Muscle layer of duodenum (tissue), 2 donors: ENCODE measurements at regions not wholly inside any gene's neighbourhood (a gene's known extent, or its start where the extent isn't known, plus 50 kb on each side); places are given as distances from the start of the nearest gene placed in this dataset.

Source experiments
- H3K27ac ChIP-seq: one replicate; pipeline ENCODE4 v1.7.0; 2013; ENCODE audit warnings: mild to moderate bottlenecking, low read length
- H3K27me3 ChIP-seq: one replicate; pipeline ENCODE4 v1.7.0; 2013; ENCODE audit warnings: low read depth, mild to moderate bottlenecking, control low read depth, low read length
- H3K36me3 ChIP-seq, 2 donors: one replicate each; pipeline ENCODE4 v1.7.0; 2013; ENCODE audit warnings: low read length in 2 of 2, control low read depth in 1 of 2, mild to moderate bottlenecking in 1 of 2; ENCODE audit not compliant: insufficient read depth in 2 of 2, control insufficient read depth in 1 of 2
- H3K4me1 ChIP-seq, 2 donors: one replicate each; pipeline ENCODE4 v1.7.0; 2013; ENCODE audit warnings: low read length in 2 of 2, mild to moderate bottlenecking in 2 of 2, control low read depth in 1 of 2, moderate library complexity in 1 of 2; ENCODE audit not compliant: insufficient read depth in 2 of 2, control insufficient read depth in 1 of 2
- H3K4me3 ChIP-seq, 2 donors: one replicate each; pipeline ENCODE4 v1.7.0; 2013; ENCODE audit warnings: low read length in 2 of 2, low read depth in 1 of 2, mild to moderate bottlenecking in 1 of 2
- H3K9me3 ChIP-seq, 2 donors: one replicate each; pipeline ENCODE4 v1.7.0; 2013; ENCODE audit warnings: low read length in 2 of 2, control low read depth in 1 of 2, mild to moderate bottlenecking in 1 of 2; ENCODE audit not compliant: control insufficient read depth in 1 of 2
- donor health status: healthy.

DNA sequence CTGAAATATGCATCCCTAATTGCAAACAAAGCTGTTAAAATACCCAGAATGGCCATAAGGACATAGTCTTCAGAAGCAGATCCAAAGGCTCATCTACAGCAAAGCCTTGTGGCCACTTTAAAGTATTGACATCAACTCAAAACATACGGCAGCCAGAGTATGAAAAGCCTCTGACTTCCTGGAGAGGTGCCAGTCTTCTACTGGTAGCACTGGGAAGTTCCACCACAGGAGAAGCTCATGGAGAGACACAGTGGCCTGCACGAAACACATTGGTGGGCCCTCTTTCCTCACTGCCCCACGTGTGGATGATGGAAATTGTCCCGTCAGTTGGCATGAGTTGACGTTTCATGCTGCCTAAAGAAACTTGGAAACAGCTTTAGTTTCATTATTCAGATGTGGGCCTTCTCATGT is 202.6 kb upstream of the HEY2 start:
- H3K27ac ChIP-seq = no peak overlapping the region
- no peaks in the 10 kb centered on the region for H3K27me3 ChIP-seq
- peaks cover 0 to 4% of the 10 kb centered on the region in 2 donors for H3K4me1 ChIP-seq
- no peaks in the 10 kb centered on the region for H3K36me3 ChIP-seq
- no peak overlapping the region for H3K4me3 ChIP-seq
- no peaks in the 10 kb centered on the region for H3K9me3 ChIP-seq

DNA sequence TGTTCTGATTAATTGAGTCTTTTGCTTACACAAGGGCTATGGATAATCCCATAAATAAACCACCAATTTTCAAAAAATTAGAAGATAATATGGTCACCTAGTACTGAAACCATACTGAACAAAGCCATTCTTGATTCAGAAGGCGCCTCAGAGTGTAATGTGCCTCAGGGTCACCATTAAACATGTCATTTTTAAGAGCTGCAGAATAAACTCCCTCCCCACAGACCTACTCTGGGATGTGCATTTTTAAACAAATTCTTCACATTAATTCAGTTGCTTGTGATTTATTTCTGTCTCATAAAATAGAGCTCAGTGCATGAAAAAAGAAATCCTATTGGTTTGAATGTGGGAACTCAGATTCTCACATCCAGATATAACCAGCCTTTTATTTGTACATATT is 202.1 kb upstream of the HEY2 start:
- Histone ChIP-seq H3K27me3 (no peaks in the 10 kb centered on the region), H3K36me3 (no peaks in the 10 kb centered on the region), H3K27ac (no peak overlapping the region), H3K9me3 (no peaks in the 10 kb centered on the region), H3K4me1 (peaks cover 0 to 4% of the 10 kb centered on the region in 2 donors), H3K4me3 (no peak overlapping the region)

DNA sequence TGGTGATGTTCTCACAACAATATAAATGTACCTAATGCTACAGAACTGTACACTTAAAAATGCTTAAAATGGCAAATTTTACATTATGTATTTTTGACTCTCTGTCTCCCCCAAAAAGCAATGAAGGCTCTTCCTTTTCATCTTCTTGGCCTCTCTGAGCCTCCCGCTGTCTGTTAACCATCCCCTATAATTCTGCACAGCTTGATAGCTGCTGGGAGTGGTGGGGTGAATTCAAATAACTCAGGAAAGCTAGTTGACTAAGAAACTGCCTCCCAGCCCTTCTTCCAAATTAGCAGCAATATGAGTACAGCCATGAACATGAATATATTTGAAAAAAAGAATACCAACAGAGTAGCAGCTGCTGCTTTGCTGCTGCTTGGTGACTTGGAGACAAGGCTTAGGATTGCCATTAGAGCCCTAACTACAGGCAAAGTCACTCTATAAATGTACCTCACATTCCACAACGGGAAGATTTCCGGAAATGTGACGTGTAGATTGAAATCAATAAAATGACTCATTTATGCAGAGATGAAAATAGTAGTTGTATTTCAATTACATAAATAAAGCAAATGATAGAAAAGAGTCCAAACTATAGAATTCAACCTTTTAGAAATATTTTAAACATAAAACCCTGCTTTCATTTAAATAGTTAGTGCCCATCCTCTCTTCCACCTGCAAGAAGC is 200.1 kb upstream of the HEY2 start:
- Histone ChIP-seq H3K27ac (no peak overlapping the region), H3K9me3 (no peaks in the 10 kb centered on the region), H3K36me3 (no peaks in the 10 kb centered on the region), H3K27me3 (no peaks in the 10 kb centered on the region), H3K4me1 (peaks cover 0 to 4% of the 10 kb centered on the region in 2 donors), H3K4me3 (no peak overlapping the region)

DNA sequence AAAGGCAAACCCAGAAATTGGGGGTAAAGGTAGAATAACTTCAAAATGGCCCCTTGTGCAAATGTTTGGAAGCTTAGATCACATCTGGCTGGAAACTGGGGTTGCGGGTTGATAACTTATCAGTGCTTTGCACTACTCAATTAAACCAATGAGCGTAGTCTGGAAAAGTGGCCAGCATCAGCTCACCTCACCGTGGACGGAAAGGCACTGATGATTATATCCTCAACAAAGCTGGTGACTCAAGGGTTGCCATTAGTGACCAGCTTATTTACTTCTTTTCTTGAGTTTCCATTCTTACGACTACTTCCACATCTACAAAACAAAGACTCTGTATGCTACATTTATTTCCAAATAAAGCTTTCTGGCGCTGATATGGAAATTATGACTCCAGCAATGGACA is 198.5 kb upstream of the HEY2 start:
- Histone ChIP-seq H3K27me3 (no peaks in the 10 kb centered on the region), H3K36me3 (no peaks in the 10 kb centered on the region), H3K9me3 (no peaks in the 10 kb centered on the region), H3K4me1 (peaks cover 0 to 4% of the 10 kb centered on the region in 2 donors), H3K27ac (no peak overlapping the region), H3K4me3 (no peak overlapping the region)

DNA sequence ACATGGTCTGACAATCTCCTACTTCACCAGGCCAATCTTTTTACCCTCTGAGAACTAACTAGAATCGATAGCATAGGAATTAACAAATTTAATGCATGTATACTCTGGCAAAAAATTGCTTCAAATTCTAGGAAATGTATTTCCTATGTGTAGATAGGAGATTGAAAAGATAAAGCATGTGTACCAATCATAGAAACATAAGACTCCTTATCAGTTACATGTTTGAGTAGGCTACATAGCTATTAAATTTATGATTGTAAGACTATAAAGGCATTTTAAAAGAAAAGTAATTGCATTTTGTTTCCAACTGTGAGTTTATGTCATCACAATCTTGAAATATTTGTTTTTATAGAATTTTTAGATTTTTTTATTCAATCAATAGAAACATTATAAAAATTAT is 196.6 kb upstream of the HEY2 start:
- H3K4me1 ChIP-seq = no peaks in the 10 kb centered on the region
- H3K4me3 ChIP-seq = no peak overlapping the region
- H3K36me3 ChIP-seq = no peaks in the 10 kb centered on the region
- no peaks in the 10 kb centered on the region for H3K9me3 ChIP-seq
- H3K27me3 ChIP-seq = no peaks in the 10 kb centered on the region
- no peak overlapping the region for H3K27ac ChIP-seq

DNA sequence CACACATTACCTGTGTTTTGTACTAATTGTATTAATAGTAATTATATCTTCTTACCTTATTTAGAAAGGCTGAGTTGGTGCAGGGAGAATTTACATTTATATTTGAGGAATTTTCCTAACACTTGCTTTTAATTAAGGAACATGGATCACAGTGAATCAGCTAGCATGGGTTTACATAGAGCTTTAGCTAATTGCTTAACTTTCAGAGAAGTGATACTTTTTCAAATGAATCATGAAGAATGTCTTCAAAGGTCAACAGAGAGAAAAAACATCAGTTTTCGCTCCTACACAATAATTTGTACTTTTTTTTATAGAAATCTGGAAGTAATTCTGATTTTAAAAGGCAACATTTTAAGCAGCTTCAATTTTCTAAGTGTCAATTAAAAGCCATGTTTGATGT is 195.0 kb upstream of the HEY2 start:
- Histone ChIP-seq H3K36me3 (no peaks in the 10 kb centered on the region), H3K27me3 (no peaks in the 10 kb centered on the region), H3K27ac (no peak overlapping the region), H3K9me3 (no peaks in the 10 kb centered on the region), H3K4me3 (no peak overlapping the region), H3K4me1 (peaks cover 0 to 5% of the 10 kb centered on the region in 2 donors)

DNA sequence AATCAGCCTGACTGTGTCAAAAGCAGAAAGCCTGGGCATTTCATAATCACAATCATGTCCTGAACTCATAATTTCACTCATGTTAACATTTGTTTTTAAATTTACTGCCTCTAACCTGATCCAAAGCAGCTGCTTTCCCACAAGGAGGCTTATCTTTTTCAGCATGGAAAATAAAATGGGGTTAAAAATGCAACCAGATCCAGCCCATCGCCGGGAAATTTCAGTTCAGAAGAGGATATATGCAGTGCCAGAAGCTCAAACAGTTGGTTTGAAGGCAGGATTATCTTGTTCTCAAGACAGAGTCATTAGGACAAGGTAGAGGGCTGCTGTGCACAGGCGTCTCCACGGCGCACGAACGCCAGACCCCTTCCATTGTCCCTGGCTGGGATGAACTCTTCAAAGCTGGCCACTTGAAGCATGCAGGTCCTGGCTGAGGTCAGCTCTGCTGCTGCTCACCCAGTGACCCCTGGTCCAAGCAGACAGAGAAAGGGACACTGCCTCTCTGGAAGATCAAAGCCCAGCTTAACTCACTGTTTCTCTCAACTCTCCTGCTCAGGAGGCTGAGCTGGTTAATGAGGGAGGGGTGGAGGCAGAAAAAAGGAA is 191.1 kb upstream of the HEY2 start:
- Histone ChIP-seq H3K4me3 (no peak overlapping the region), H3K9me3 (no peaks in the 10 kb centered on the region), H3K27me3 (no peaks in the 10 kb centered on the region), H3K4me1 (peaks cover 0 to 5% of the 10 kb centered on the region in 2 donors), H3K36me3 (no peaks in the 10 kb centered on the region), H3K27ac (no peak overlapping the region)

DNA sequence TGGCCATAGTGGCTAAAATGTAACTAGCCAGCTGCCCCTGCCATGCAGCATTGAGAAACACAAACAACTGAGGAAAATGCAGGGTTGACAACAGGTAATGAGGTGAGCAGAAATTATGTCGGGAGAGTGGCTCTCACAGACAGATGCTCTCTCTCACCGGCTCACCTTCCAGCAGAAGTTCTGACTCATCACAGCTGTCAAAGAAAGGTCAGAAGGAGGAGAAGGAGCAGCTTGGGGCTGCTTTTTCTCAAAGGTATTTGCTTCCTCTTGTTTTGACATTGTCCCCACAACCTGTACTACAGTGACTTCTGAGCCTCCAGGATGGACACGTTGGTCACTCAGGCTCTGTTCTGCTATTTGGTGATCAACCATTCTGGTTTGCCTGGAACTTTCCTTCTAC is 190.5 kb upstream of the HEY2 start:
- Histone ChIP-seq H3K4me3 (no peak overlapping the region), H3K27ac (no peak overlapping the region), H3K27me3 (no peaks in the 10 kb centered on the region), H3K9me3 (no peaks in the 10 kb centered on the region), H3K4me1 (peaks cover 0 to 5% of the 10 kb centered on the region in 2 donors), H3K36me3 (no peaks in the 10 kb centered on the region)

DNA sequence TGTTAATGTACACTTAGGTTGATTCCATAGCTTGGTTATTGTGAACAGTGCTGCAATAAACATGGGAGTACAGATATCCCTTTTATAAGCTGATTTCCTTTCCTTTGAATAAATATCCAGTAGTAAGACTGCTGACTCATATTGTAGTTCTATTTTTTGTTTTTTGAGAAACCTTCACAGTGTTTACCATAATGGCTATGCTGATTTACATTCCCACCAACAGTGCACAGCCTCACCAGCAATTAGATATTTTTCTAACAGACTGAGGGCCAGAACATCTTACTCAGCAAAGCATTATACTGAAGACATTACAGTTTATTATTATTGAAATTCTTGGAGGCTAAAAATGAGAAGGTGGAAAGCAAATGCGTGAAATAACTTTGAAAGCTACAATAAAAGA is 187.3 kb upstream of the HEY2 start:
- H3K9me3 ChIP-seq = no peaks in the 10 kb centered on the region
- H3K27ac ChIP-seq = no peak overlapping the region
- no peaks in the 10 kb centered on the region for H3K27me3 ChIP-seq
- no peaks in the 10 kb centered on the region for H3K36me3 ChIP-seq
- H3K4me3 ChIP-seq = no peak overlapping the region
- H3K4me1 ChIP-seq = peaks cover 0 to 5% of the 10 kb centered on the region in 2 donors

DNA sequence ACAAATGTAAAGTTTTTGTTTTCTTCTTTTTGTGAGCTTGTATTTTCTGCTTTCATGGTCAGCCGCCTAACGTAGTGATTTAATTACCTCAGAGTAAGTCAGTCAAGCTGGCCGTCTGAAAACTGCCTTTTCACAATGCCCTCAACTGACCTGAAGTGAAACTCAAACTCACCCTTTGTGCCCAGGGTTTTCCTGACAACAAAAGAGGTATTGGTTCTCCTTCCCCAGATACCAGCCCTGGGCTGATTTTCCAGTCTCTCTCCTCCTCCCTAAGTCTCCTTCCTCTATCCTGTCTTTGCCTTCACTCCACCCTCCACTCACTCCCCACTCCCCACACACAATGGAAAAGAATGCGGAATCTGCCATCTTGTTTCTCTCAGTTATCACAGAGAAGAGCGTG is 184.5 kb upstream of the HEY2 start:
- H3K27me3 ChIP-seq = no peaks in the 10 kb centered on the region
- H3K4me3 ChIP-seq = no peak overlapping the region
- H3K36me3 ChIP-seq = no peaks in the 10 kb centered on the region
- no peaks in the 10 kb centered on the region for H3K9me3 ChIP-seq
- H3K27ac ChIP-seq = no peak overlapping the region
- no peaks in the 10 kb centered on the region for H3K4me1 ChIP-seq

DNA sequence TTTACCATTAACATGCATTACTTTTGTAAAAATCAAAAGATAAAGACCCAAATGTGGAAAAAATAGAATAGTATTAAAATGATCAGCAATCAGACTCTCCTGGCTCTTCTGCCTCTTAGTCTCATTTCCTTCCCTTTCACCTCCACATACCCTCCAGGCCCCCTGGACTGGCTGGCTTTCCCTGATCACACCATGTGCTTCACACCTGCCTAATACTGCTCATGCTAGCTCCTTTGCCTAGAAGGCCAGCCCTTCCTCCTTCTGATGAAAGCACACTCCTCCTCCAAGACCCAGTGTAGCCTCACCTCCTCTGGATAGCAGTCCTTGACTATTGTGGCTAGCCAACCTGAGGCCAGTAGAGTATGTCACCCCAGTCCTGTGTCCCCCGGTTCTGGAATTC is 182.0 kb upstream of the HEY2 start:
- no peaks in the 10 kb centered on the region for H3K9me3 ChIP-seq
- no peak overlapping the region for H3K4me3 ChIP-seq
- H3K27ac ChIP-seq = no peak overlapping the region
- no peaks in the 10 kb centered on the region for H3K27me3 ChIP-seq
- no peaks in the 10 kb centered on the region for H3K4me1 ChIP-seq
- no peaks in the 10 kb centered on the region for H3K36me3 ChIP-seq

DNA sequence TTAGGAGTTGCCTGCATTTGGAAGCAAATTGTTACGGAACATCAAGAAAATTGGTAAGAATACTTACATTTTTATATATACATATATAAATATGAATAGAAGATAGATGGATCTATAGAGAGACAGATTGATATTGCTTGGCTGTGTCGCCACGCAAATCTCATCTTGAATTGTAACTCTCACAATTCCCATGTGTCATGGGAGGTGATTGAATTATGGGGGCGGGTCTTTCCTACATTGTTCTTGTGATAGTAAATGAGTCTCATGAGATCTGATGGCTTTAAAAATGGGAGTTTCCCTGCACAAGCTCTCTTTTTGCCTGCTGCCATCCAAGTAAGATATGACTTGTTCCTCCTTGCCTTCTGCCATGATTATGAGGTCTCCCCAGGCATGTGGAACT is 180.8 kb upstream of the HEY2 start:
- Histone ChIP-seq H3K27me3 (no peaks in the 10 kb centered on the region), H3K4me1 (no peaks in the 10 kb centered on the region)

More for the DNA sequence above, 180.8 kb upstream of the HEY2 start:
- H3K36me3 ChIP-seq = no peaks in the 10 kb centered on the region
- H3K9me3 ChIP-seq = no peaks in the 10 kb centered on the region
- no peak overlapping the region for H3K4me3 ChIP-seq
- no peak overlapping the region for H3K27ac ChIP-seq
